Motor neuron (in vitro differentiated cells): ENCODE measurements at regions not wholly inside any gene's neighbourhood (a gene's known extent, or its start where the extent isn't known, plus 50 kb on each side); places are given as distances from the start of the nearest gene placed in this dataset.

Experiments
- ATAC-seq, 8 experiments: fragments of 200-7000 bp; cut with Tn5 transposase; replicated peaks in 6 of 8; 2 replicates each; pipeline ENCODE4 v1.8.0; 2021; ENCODE audit warnings: mild to moderate bottlenecking in 8 of 8, moderate library complexity in 8 of 8
- H3K27ac ChIP-seq, 2 donors: fragments of 250-450 bp; sonication (Bioruptor Pico); 2 replicates each; pipeline ENCODE4 v1.9.0; 2021; ENCODE audit warnings: antibody characterized with exemption in 2 of 2, mild to moderate bottlenecking in 2 of 2, moderate library complexity in 1 of 2
- H3K4me1 ChIP-seq, 2 donors: fragments of 250-450 bp; sonication (Bioruptor Pico); replicated peaks in 1 of 2; 2 replicates each; pipeline ENCODE4 v1.6.1; 2021; ENCODE audit warnings: antibody characterized with exemption in 2 of 2, mild to moderate bottlenecking in 2 of 2, moderate library complexity in 1 of 2
- H3K4me3 ChIP-seq, 5 donors: fragments of 250-450 bp; sonication (Bioruptor Pico); 2 replicates each; pipeline ENCODE4 v1.9.0; 2021; ENCODE audit warnings: antibody characterized with exemption in 5 of 5, mild to moderate bottlenecking in 5 of 5, moderate library complexity in 4 of 5
- WGBS, 10 experiments: fragments of 450-650 bp; shearing (Covaris generic); methylation state at CpG; one replicate each; pipeline ENCODE4 v1.0.0; 2022; 5-methylcytosine and 5-hydroxymethylcytosine counted together
- in situ Hi-C, 9 experiments: fragments of 400-800 bp; cut with MboI; loops; one replicate each; pipeline ENCODE4 v1.15.0; 2021; ENCODE audit warnings: low sequenced_read_pairs in 9 of 9, low pct_unique_long_range_greater_than_20kb in 2 of 9; ENCODE audit not compliant: unreplicated experiment in 9 of 9

GRCh38 chr1:118252624-118253023 lies 67.6 kb upstream of the SPAG17 start:
- Histone ChIP-seq H3K4me1 (peaks cover 15 to 16% of the 10 kb centered on the region in 2 donors), H3K4me3 (no peak overlapping the region), H3K27ac (no peak overlapping the region)
- 68 to 92% (median 85%) methylated on average over 2 to 3 of the region's 3 CpGs; no CpG with 5 or more reads in 4 of the 10 experiments for WGBS, 10 experiments
- in situ Hi-C loops, result no loop called here
- ATAC-seq, result peak in 3 of 8 experiments; percentile 27 to 58 (median 48)

- H3K4me1 ChIP-seq, result peaks cover 16 to 20% of the 10 kb centered on the region in 2 donors
- H3K4me3 ChIP-seq, result no peak overlapping the region
- no peak overlapping the region for H3K27ac ChIP-seq
- ATAC-seq, result no peak
- WGBS, 10 experiments, result 17 to 100% (median 44%) methylated on average over 1 to 3 of the region's 3 CpGs; no CpG with 5 or more reads in 1 of the 10 experiments
- in situ Hi-C loops, result no loop called here
Measured at GRCh38 chr1:118250232-118250631, 65.2 kb upstream of the SPAG17 start.

GRCh38 chr1:118249641-118250040 lies 64.6 kb upstream of the SPAG17 start:
- H3K4me1 ChIP-seq, result peaks cover 16 to 20% of the 10 kb centered on the region in 2 donors
- H3K27ac ChIP-seq, result no peak overlapping the region
- 65 to 100% (median 81%) methylated on average over 1 to 6 of the region's 6 CpGs; no CpG with 5 or more reads in 3 of the 10 experiments for whole genome bisulfite sequencing, 10 experiments
- H3K4me3 ChIP-seq, result no peak overlapping the region
- no peak for ATAC-seq
- in situ Hi-C loops, result no loop called here

GRCh38 chr1:118247593-118247992 lies 62.6 kb upstream of the SPAG17 start:
- peak; percentile 40 to 88 (median 68) for ATAC-seq
- Histone ChIP-seq H3K27ac (no peak overlapping the region), H3K4me1 (peaks cover 5 to 8% of the 10 kb centered on the region in 2 donors), H3K4me3 (no peak overlapping the region)
- WGBS, 10 experiments, result 42 to 100% (median 85%) methylated on average over 1 to 3 of the region's 3 CpGs; no CpG with 5 or more reads in 1 of the 10 experiments
- in situ Hi-C loops, result no loop called here

GRCh38 chr1:118246646-118247045 lies 61.6 kb upstream of the SPAG17 start:
- H3K4me3 ChIP-seq, result no peak overlapping the region
- ATAC-seq, result peak in 1 of 8 experiments; percentile 45
- peaks cover 0 to 5% of the 10 kb centered on the region in 2 donors for H3K4me1 ChIP-seq
- in situ Hi-C loops, result no loop called here
- H3K27ac ChIP-seq, result no peak overlapping the region

- 14 to 93% (median 65%) methylated on average over 3 to 4 of the region's 4 CpGs; no CpG with 5 or more reads in 2 of the 10 experiments for WGBS, 10 experiments
- in situ Hi-C loops, result no loop called here
- H3K27ac ChIP-seq, result no peak overlapping the region
- peak in 4 of 8 experiments; percentile 39 to 76 (median 72) for ATAC-seq
- peaks cover 0 to 5% of the 10 kb centered on the region in 2 donors for H3K4me1 ChIP-seq
- no peak overlapping the region for H3K4me3 ChIP-seq
Measured at GRCh38 chr1:118244194-118244593, 59.2 kb upstream of the SPAG17 start.

GRCh38 chr1:118243269-118243668 lies 58.2 kb upstream of the SPAG17 start:
- in situ Hi-C loops, result no loop called here

More at GRCh38 chr1:118243269-118243668, 58.2 kb upstream of the SPAG17 start:
- Histone ChIP-seq H3K4me1 (peaks cover 0 to 5% of the 10 kb centered on the region in 2 donors), H3K27ac (no peak overlapping the region), H3K4me3 (no peak overlapping the region)
- 43 to 76% (median 64%) methylated on average over 1 to 4 of the region's 4 CpGs for WGBS, 10 experiments
- no peak for ATAC-seq
